ENCODE measurements at regions not wholly inside any gene's neighbourhood (a gene's known extent, or its start where the extent isn't known, plus 50 kb on each side); places are given as distances from the start of the nearest gene placed in this dataset.

DNA sequence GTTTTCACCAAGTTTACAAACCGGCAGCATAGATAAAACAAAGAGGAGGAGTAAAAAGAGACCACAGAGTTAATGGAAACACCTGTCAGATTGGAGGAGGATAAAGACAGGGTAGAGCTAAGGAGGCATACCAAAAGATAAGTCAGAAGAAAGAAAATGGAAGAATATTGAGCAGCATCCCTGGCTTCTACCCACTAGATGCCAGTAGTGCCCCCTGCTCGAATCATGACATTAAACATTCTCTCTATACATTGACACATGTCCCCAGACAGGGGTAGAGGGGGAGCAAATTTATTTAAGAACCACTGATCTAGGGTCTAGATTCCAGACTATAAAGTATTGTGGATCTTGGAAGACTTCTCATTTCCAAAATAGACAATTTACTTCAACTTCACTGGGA, 159.8 kb upstream of the ETAA1 start:
- TF ChIP-seq, protein P1, sequence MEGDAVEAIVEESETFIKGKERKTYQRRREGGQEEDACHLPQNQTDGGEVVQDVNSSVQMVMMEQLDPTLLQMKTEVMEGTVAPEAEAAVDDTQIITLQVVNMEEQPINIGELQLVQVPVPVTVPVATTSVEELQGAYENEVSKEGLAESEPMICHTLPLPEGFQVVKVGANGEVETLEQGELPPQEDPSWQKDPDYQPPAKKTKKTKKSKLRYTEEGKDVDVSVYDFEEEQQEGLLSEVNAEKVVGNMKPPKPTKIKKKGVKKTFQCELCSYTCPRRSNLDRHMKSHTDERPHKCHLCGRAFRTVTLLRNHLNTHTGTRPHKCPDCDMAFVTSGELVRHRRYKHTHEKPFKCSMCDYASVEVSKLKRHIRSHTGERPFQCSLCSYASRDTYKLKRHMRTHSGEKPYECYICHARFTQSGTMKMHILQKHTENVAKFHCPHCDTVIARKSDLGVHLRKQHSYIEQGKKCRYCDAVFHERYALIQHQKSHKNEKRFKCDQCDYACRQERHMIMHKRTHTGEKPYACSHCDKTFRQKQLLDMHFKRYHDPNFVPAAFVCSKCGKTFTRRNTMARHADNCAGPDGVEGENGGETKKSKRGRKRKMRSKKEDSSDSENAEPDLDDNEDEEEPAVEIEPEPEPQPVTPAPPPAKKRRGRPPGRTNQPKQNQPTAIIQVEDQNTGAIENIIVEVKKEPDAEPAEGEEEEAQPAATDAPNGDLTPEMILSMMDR (IDR thresholded peaks at IDR 0.05), result no peak
- TF ChIP-seq POLR2A (IDR thresholded peaks at IDR 0.05), result no peak
